Aorta (tissue), 5 donors: ENCODE measurements at regions not wholly inside any gene's neighbourhood (a gene's known extent, or its start where the extent isn't known, plus 50 kb on each side); places are given as distances from the start of the nearest gene placed in this dataset.

Experiments used
- ATAC-seq: fragments of 200-7000 bp; cut with Tn5 transposase; one replicate; pipeline ENCODE4 v1.9.1; 2022; ENCODE audit warnings: moderate library complexity; ENCODE audit not compliant: low FRiP score
- DNase-seq, 2 donors: peaks; one replicate each; pipeline ENCODE4 v3.0.0-alpha.2; 2020
- H3K27ac ChIP-seq, 2 donors: one replicate each; pipeline ENCODE4 v1.5.1; 2013; ENCODE audit warnings: low read length in 2 of 2, mild to moderate bottlenecking in 2 of 2, moderate library complexity in 2 of 2, control low read depth in 1 of 2, inconsistent platforms in 1 of 2, low read depth in 1 of 2
- H3K27me3 ChIP-seq, 2 donors: one replicate each; pipeline ENCODE4 v1.6.1; 2013; ENCODE audit warnings: control low read depth in 1 of 2, low read length in 1 of 2, mild to moderate bottlenecking in 1 of 2, moderate library complexity in 1 of 2; ENCODE audit not compliant: insufficient read depth in 2 of 2, control insufficient read depth in 1 of 2
- H3K36me3 ChIP-seq, 2 donors: one replicate each; pipeline ENCODE4 v1.6.1; 2013; ENCODE audit warnings: control low read depth in 1 of 2, low read length in 1 of 2, mild to moderate bottlenecking in 1 of 2; ENCODE audit not compliant: insufficient read depth in 2 of 2, control insufficient read depth in 1 of 2
- H3K4me1 ChIP-seq, 2 donors: one replicate each; pipeline ENCODE4 v1.6.1; 2013; ENCODE audit warnings: low read length in 2 of 2, control low read depth in 1 of 2, mild to moderate bottlenecking in 1 of 2, moderate library complexity in 1 of 2; ENCODE audit not compliant: insufficient read depth in 2 of 2, control insufficient read depth in 1 of 2
- H3K4me3 ChIP-seq, 2 donors: one replicate each; pipeline ENCODE4 v1.5.1; 2013; ENCODE audit warnings: low read length in 2 of 2, control low read depth in 1 of 2, mild to moderate bottlenecking in 1 of 2
- H3K9me3 ChIP-seq: one replicate; pipeline ENCODE4 v1.6.1; 2013; ENCODE audit warnings: mild to moderate bottlenecking, low read length; ENCODE audit not compliant: control insufficient read depth
- WGBS, 2 donors: extraction: QIAGEN DNeasy Blood & Tissue Kit; methylation state at CpG; one replicate each; pipeline ENCODE4 v1.1.7; 2013; 5-methylcytosine and 5-hydroxymethylcytosine counted together
- intact Hi-C, 2 donors: fragments of 100-400 bp; cut with DNase I; formaldehyde crosslinking; loops; one replicate each; pipeline versions ENCODE4 v1.14.2 to v1.15.0; 2022
- donor health status: healthy with polysubstance abuse.
- donor health status: Bipolar disorder and iron deficiency.
- donor health status: DM: no; HTN: no; CAD: no.
- donor health status: DM: no; HTN: no; CAD: no.
- donor health status: DM: yes; HTN: yes; CAD: no.

DNA sequence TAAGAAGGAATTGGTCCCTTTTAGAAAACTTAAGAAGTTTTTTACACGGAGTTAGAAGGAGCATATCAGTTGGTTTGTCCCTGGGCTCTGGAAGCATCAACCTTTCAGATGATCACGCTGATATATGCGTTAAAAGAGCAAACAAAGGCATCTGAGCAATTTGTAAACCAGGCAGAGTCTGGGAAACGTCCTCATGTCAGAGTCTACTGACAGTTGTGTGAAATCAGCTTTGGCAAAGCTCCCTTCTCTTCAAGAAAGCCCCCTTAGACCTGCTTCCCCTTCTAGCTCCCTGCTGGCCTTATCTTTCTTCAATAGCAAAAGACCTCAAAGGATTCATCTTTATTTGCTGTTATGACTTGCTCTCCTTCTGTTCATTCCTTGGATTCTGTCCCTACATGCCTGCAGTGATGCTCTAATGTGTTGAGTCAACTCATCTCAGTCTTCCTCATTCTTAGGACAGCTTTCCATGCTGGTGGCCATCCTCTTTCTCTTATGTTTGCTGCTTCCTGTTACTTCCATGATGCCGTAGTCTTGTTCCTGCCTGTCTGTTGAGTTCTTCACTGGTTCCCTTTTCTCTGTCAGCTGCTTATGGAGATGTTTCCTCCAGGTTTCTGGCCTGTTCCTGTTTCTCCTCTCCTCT, 106.5 kb upstream of the BMPER start:
- no peaks in the 10 kb centered on the region for H3K9me3 ChIP-seq
- no peaks in the 10 kb centered on the region for H3K27me3 ChIP-seq
- H3K4me1 ChIP-seq: no peaks in the 10 kb centered on the region
- H3K36me3 ChIP-seq: no peaks in the 10 kb centered on the region
- H3K27ac ChIP-seq: no peak overlapping the region
- WGBS, 2 donors: 74 to 80% methylated on average over 5 of the region's 5 CpGs
- ATAC-seq: no peak
- no peak for DNase-seq
- intact Hi-C loops: no loop called here
- H3K4me3 ChIP-seq: no peak overlapping the region

DNA sequence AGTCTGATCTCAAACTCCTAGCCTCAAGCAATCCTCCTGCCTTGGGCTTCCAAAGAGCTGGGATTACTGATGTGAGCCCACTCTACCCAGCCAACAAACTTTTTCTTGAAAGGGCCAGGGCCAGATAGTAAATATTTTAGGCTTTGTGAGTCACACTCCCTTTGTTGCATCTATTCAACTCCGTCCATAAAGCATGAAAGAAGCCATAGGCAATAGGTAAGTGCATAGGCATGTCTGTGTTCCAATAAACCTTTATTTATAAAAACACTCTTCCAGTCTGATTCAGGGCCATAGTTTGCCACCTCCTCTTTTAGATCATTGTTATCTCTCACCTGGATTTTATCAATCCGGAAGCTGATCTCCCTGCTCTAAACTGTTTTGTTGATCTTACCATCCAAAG, 105.6 kb upstream of the BMPER start:
- Histone ChIP-seq H3K36me3 (no peaks in the 10 kb centered on the region), H3K27me3 (no peaks in the 10 kb centered on the region), H3K4me1 (no peaks in the 10 kb centered on the region), H3K9me3 (no peaks in the 10 kb centered on the region), H3K4me3 (no peak overlapping the region), H3K27ac (no peak overlapping the region)
- 71 to 94% methylated on average over 2 of the region's 2 CpGs for WGBS, 2 donors
- intact Hi-C loops: no loop called here
- ATAC-seq (no peak), DNase-seq (no peak)

DNA sequence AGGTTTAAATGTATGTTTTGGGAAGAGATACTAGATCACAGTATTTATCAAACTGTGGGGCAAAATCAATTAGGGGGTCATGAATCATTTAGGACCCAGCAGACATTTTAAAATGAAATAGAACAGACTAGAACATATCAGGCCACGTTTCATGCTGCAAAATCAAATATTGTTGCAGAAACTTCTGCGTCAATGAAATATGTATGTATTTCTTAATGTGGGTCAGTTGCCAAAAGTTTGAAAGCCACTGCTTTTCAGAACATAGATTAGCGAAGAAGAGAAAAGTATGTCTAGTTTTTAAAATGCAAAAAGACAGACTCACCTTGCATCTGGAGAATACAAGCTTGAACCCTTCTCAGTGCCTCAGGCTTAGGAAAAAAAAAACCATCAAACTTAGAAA, 102.7 kb upstream of the BMPER start:
- no peak for ATAC-seq
- Histone ChIP-seq H3K4me3 (no peak overlapping the region), H3K9me3 (no peaks in the 10 kb centered on the region), H3K27me3 (no peaks in the 10 kb centered on the region), H3K4me1 (peaks cover 0 to 4% of the 10 kb centered on the region in 2 donors), H3K36me3 (no peaks in the 10 kb centered on the region), H3K27ac (no peak overlapping the region)
- no peak for DNase-seq
- intact Hi-C loops: no loop called here
- WGBS, 2 donors: 92% methylated on average over 3 of the region's 3 CpGs

DNA sequence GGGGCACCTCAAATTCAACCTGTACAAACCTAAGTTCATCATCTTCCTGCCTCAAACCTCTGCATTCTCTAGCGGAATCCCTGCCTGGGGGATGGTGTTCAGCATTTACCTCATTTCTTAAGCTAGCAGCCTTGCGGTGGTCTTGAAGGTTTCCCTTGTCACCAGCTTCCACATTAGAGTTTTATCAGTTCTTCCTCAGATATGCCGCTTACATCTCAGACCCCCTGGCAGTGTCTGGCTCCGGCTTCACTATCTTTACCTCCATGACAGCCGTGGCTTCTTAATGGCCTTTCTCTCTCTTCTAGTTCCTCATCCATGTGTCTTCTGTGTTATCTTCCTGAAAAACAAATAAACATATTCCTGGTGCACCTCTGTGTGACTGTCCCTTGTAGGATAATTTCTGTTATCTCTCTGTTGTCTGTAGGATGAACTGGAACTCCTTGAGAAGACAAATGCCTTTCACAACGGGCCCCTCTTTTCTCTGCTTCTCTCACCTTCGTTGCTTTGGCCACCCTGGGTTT, 101.1 kb upstream of the BMPER start:
- Histone ChIP-seq H3K9me3 (no peaks in the 10 kb centered on the region), H3K27me3 (no peaks in the 10 kb centered on the region), H3K4me1 (peaks cover 0 to 4% of the 10 kb centered on the region in 2 donors), H3K27ac (no peak overlapping the region), H3K4me3 (no peak overlapping the region), H3K36me3 (no peaks in the 10 kb centered on the region)
- intact Hi-C loops: no loop called here
- WGBS, 2 donors: 97 to 98% methylated on average over 7 of the region's 7 CpGs
- no peak for ATAC-seq
- no peak for DNase-seq

DNA sequence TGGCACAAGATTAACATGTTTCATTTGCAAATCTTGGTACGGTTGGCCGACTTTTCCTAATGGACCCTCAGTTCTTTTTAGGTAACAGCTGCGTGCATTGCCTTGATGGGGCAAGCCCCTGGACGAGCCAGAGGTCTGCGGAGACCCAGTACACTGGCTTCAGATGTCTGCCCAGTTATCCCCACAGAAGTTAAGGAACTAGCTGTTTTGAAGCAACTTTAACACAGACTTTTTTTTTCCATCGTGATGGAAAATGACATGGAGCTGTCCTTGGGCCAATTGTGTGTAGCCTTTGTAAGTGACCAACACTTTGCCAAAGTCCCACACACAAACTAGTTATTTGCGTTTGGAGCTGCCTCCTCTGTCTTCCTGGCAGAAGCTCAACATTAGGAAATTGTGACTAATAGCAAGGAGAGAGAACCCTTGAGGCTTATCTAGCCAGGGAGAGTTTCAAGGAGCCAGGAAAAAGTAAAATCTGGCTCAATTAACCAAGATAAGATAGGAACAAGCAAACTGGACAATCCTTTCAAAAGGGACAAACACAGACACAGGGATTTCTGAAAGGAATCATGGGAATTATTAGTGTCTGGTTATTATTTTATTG, 99.6 kb upstream of the BMPER start:
- 19 to 21% methylated on average over 7 of the region's 7 CpGs for WGBS, 2 donors
- H3K4me1 ChIP-seq: peaks cover 0 to 4% of the 10 kb centered on the region in 2 donors
- no peaks in the 10 kb centered on the region for H3K27me3 ChIP-seq
- intact Hi-C loops: no loop called here
- no peaks in the 10 kb centered on the region for H3K36me3 ChIP-seq
- DNase-seq: peak in 1 of 2 donors; percentile 45
- H3K9me3 ChIP-seq: no peaks in the 10 kb centered on the region
- H3K4me3 ChIP-seq: no peak overlapping the region
- H3K27ac ChIP-seq: no peak overlapping the region
- ATAC-seq: peak; percentile 82

DNA sequence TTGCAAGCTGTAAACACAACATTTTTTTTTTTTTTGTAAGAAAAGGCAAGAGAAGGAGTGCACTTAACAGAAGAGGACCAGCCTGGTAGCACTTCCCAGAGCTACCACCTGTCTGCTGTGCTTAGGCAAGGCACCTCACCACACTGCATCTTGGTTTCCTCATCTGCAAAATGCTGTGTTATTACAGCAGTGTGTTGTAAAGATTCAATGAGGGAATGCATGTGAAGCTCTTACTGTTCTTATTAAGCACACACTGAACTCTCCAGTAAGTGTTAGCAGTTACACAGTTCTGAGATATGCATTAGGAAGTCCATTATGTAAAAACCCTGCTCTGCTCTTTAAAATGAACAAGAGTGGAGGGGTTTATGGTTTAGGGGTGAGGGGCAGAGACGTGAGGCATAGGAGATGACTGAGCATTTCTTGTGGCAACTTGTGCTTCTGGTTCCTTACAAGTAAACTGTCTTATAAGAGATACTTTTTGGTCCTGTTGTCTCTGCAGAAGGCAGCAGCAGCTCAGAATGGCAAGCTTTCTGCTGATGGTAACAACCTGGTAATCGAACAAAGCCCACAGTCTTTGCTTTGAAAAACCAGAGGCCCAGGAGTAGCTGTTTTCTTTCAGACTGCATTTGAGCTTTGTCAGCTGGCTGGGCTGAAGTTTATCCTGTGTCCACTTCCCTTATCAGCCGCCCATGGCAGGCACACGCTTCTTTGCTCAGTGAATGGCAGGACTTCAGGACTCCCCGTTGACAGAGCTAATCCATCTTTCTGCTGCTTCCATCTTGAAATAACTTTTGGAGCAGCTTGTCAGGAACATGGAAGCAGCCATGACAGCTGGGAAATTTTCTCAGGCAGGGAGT, 98.8 kb upstream of the BMPER start:
- Histone ChIP-seq H3K36me3 (no peaks in the 10 kb centered on the region), H3K9me3 (no peaks in the 10 kb centered on the region), H3K4me3 (no peak overlapping the region), H3K27me3 (no peaks in the 10 kb centered on the region), H3K4me1 (peaks cover 0 to 4% of the 10 kb centered on the region in 2 donors), H3K27ac (peak overlapping the region; percentile 29 to 33)
- 7 to 12% methylated on average over 5 of the region's 5 CpGs for WGBS, 2 donors
- DNase-seq (peak in 1 of 2 donors; percentile 44), ATAC-seq (peak; percentile 31)
- intact Hi-C loops: no loop called here

DNA sequence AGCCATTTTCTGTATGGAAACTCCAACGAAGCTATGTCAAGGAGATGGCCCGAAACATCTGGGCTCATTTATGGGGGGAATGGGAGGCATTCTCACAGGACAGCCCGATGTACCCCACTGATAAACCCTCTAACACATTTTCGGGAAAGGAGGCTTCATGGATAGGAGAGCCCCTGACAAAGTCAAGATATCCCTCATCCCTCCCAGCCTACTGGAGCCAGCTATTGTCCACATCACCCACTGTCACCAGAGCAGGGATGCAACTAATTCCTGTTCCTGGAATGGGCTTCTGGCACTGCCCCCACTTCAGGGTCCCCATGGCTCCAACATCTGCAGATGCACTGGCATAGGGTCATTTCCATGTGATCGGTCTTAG, 98.2 kb upstream of the BMPER start:
- Histone ChIP-seq H3K9me3 (no peaks in the 10 kb centered on the region), H3K27ac (no peak overlapping the region), H3K27me3 (no peaks in the 10 kb centered on the region), H3K4me1 (peaks cover 0 to 4% of the 10 kb centered on the region in 2 donors), H3K36me3 (no peaks in the 10 kb centered on the region), H3K4me3 (no peak overlapping the region)
- ATAC-seq (no peak), DNase-seq (no peak)
- intact Hi-C loops: no loop called here
- 65 to 77% methylated on average over 5 of the region's 5 CpGs for WGBS, 2 donors

DNA sequence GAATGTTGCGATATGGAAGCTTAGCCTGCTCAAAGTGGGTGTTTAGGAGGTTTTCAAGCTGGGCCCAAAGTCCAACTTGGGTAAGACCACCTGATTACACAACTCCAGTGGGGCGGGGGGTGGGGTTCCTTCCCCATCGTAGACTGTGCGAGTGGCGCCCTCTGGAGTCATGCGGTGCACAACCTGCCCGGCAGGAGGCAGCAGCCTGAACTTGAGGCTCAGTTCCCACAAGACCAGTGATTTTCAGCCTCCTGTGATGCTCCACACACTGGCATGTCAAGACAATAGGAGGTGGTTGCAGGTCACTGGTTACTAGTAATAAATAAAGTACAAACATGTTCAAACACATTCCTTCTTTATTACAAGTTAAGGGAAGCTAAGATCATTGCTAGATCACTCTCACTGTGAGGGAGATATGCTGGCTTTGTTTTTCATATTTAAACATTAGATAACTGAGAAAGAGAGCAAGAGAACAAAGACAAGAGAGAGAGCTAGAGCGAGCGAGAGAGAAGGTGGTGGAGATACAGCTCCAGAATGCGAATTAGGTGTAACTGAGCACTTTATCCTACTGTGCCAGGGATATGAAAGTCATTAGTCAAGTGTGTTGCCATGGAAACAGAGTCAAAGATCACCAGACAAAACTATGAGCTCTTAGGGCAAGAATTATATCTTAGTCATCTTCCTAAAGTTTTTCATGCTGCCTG, 97.4 kb upstream of the BMPER start:
- H3K27ac ChIP-seq: no peak overlapping the region
- no peak for ATAC-seq
- no peak for DNase-seq

More for the DNA sequence above, 97.4 kb upstream of the BMPER start:
- Histone ChIP-seq H3K9me3 (no peaks in the 10 kb centered on the region), H3K27me3 (no peaks in the 10 kb centered on the region), H3K36me3 (no peaks in the 10 kb centered on the region), H3K4me3 (no peak overlapping the region), H3K4me1 (peaks cover 0 to 4% of the 10 kb centered on the region in 2 donors)
- intact Hi-C loops: no loop called here
- WGBS, 2 donors: 72 to 77% methylated on average over 10 of the region's 10 CpGs
